GM19043 (cell line): ENCODE measurements at regions not wholly inside any gene's neighbourhood (a gene's known extent, or its start where the extent isn't known, plus 50 kb on each side); places are given as distances from the start of the nearest gene placed in this dataset.
"Not testable (repeated sequence)": the region's sequence is repeated elsewhere in the genome, so short reads cannot be mapped to it uniquely, and the experiment has no call there.

ENCODE experiments used
- ATAC-seq: cut with Tn5 transposase; IDR thresholded peaks from one replicate; pipeline ENCODE4 v1.9.1; 2021; ENCODE audit warnings: low read depth; ENCODE audit not compliant: unreplicated experiment

DNA sequence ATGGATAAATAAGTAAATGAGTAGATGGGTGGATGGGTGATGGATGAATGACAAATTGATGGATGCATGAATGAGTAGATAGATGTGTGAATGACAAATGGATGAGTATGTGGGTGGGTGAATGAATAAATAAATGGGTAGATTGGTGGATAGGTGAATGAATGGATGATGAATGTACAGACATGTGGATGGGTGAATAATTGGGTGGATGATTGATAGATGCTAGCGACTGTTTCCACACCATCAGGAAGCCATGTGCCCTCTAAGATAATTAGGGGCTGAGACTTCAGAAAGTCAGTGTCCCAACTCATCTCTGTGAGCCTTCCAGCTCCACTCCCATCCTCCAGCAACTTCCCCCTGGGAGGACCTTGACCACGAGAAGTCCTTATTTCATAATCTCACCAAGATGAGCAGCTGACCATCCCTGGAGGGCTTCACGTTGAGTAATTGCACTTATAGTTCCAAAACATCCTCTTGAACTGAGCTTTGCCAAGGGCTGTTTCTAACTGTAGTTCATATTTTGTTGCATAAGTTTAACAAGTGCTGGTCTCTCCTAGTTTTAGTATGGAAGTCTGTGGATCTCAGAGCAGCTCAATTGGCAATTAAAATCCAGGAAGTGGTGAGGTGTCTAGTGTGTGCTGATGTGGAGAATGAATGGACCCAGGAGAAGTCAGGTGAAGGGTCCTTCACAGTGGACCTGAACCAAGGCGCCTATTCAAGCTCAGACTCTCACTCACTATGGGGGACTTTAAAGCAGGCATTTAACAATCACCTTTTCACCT is 295.7 kb downstream of the ADGRD1 start:
- no peak for ATAC-seq

DNA sequence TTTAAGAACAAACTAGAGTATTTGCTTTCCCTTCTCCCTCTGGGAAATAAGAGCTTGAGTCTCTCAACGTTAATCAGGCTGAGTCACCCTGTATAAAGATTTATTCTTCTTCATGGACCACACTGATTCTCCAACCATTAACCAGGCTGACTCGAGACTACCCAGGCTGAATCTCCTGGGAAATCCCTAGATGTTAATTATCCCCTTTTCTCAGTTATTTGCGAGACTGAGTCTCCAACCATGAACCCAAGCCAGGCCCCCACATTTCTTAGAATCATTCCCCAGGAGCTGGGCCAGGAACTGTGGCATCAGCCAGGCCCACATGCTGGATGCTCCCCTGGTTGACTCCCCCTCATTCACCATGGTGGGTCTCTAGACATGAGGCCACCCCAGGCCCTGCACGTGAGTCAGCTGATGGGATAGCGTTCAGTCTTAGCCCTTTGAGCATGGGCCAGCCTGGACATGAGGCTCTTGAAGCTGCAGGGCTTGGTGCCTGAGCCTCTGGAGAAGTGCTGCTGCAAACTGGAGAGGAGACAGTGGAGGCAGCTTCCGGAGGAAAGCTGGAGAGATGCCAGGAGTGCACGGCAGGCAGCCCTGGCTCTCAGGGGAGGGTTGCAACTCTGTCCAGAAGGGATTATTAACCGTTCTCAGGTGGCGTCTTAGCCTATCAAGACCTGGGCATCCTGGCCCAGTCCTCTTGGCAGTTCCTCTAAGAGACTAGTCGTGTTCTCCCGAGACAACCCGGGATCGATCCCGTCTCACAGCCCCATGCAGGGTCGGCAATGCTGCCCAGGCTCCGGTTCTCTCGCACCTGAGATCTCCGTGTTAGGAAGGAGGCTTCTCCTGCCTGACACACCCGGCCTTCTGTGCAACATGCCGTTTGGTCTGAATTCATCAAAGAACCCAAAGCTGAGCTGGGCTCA is 296.6 kb downstream of the ADGRD1 start:
- no peak for ATAC-seq

DNA sequence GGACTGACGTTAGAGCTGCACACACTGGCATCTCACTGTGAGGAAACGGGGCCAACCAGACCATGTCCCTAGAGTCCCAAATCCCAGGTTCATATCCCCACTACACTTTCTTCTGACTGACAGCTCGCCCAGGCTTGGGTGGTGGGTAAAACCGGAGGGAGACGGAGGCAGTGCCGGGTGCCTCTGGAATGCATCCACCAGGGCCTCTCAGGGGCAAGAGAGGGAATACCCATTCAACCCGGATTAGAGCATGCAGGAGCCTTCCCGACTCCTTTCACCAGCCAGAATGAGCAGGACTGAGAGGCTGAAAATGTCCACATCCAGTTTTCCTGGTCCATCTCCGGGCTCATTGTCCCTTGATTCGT is 297.2 kb downstream of the ADGRD1 start:
- no peak for ATAC-seq

DNA sequence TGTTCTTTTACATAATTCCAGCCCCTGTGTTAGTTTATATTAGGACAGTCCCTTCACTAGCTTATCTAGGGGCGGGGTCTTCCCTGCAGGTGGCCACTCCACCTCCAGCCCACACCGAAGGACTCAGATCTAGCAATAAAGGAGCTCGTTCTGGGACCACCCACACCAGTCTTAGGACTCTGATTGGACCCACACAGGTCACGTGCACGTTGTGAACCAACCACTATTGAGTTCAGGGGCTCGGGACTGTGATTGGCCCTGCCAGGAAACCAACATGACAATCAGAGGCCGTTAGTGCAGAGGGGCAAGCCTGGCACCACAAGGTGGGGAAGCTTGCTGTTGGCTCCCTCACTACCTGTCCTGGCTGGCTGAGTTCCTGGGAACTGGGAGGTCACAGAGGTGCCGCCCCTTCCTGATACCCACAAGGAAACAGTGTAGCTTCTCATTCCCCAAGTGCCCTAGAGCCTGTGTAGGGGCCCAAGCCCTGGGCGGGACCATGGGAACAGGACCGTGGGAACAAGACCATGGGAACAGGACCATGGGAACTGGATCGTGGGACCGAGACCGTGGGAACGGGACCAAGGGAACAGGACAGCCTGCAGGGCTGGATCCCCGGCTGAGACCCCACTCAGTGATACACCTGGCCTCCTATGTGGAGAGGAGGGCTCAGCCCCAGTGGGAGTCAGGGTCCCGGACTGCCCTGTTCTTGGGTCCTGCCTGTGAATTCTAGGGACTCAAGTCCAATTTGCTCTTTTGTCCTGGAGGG is 297.8 kb downstream of the ADGRD1 start:
- no peak for ATAC-seq

- ATAC-seq: no peak
Observed at GRCh38 chr12:131253376-131254026, 299.8 kb downstream of the ADGRD1 start.

DNA sequence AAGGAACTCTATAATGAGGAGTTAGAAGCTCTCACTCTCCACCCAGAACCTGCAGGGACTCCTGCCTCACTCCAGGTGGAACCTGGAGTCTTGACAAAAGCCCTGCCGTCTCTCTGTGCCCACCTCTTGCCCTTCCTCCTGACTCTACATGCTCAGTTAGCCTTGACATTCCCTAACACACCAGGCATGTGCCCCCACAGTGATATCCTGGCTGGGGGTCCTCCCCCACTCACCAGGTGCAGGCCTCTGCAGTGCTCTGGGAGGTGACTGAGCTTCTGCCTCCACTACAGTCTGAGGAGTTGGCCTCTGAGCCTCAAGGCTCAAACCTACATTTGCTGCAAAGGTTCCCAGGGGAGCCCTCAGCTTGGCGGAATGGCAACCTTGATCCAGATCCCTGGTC is 300.7 kb downstream of the ADGRD1 start:
- ATAC-seq: no peak

- ATAC-seq: no peak
Observed at GRCh38 chr12:131258398-131258797, 304.7 kb downstream of the ADGRD1 start.

DNA sequence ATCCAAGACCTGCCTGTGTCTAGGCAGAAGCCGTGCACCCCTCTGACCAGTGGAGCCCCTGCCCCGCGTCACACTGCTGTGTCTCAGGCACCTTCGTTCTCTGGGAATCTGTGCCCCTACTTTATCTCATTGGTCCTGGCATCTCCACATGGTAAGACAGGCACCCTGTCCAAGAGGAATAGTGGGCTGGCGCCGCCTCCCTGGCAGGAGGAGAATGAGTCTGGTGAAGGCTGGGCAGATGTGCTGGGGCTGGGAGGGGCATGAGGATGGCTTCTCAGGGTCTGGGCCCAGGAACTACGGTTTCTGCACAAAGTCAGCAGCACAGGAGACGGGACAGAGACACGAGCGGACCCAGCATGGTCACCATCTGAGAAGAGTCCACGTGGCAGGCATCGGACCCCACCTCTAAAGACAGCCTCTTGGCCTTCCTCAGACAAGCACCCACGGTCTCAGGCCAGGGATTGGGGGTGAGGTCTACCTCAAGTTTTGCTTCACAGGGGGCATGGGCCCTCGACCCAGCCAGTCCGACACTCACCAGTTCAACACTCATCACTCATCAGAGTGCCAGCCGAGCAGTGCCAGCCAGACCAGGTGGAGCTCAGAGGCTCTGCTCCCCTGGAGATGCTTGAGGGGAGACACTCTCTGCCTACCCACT is 306.7 kb downstream of the ADGRD1 start:
- no peak for ATAC-seq

GRCh38 chr12:131260954-131261353 is 307.2 kb downstream of the ADGRD1 start:
- no peak for ATAC-seq

DNA sequence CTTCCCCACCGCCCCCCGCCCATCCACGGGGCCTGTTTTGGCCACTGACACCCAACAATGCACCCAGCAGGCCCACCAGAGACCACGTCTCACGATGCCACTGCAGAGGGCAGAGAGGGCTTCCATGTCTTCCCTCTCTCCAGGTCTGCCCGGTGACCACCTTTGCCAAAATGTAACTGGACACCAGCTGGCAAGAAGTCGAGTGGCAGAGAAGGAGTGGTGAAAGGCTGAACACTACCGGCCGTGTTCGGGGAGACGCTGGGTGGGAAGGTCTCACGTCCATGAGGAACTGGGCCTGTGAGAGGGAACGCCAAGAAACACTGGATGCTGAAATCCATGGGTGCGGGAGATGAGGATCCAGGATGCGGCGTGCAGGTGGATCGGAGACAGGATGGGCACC is 308.2 kb downstream of the ADGRD1 start:
- ATAC-seq: no peak

DNA sequence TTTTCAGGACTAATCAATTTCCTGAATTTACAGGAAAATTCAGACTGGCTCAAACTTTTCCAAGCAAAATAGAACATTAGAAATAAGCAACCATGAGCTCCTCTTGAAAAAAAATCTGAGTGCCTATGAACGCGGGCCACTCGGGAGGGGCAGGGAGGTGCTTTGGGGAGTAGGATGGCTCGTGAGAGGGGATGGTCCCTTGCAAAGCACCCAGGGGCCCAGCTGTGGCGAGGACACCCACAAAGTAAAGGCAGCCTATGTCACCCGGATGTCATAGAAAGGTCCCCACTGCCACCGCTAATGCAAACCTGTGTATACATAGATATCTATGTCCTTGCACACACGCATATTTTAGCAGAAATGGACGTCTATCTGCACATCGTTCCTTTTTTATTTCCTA is 309.9 kb downstream of the ADGRD1 start:
- no peak for ATAC-seq

- ATAC-seq: no peak
Observed at GRCh38 chr12:131264635-131265034, 310.9 kb downstream of the ADGRD1 start.

DNA sequence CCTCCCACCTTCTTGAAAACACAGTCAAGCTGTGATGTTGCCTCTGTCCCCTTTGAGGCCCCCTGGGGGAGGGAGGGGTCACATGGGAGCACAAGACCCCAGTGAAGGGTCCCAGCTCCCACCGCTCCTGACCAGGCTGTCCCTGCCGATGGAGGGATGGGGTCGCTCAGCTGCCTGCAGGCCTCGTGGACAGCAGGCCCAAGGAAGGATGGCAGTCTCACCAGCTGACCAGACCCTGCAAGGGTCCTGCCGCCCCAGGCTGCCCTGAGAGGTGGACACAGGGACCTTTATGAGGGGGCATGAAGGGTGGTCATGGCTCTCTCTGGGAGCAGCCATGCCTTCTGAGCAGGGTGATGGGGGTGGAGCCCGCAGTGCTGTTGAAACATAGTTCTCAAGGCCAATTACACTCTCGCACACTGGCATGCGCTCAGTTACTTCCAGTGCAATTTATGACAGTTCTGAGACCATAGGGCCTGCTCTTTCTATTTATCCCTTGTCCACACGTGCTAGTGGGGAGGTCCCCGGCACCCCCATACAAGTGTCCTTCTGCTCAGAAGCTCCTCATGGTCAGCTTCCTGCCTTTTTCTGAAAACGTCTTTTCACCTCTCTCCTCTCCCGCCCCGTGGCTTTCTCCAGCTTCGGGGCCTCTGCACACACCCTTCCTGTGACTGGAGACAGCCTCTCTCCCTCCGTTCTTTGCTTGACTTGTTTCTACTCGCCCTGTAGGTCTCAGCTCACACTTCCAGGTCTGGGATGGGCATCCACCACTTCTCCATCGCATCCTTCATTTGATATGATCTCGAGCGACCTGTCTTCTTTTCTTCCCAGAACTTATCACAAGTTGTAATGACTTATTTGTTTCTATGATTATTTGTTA is 313.1 kb downstream of the ADGRD1 start:
- no peak for ATAC-seq

- no peak for ATAC-seq
Observed at GRCh38 chr12:131267576-131267975, 313.9 kb downstream of the ADGRD1 start.

DNA sequence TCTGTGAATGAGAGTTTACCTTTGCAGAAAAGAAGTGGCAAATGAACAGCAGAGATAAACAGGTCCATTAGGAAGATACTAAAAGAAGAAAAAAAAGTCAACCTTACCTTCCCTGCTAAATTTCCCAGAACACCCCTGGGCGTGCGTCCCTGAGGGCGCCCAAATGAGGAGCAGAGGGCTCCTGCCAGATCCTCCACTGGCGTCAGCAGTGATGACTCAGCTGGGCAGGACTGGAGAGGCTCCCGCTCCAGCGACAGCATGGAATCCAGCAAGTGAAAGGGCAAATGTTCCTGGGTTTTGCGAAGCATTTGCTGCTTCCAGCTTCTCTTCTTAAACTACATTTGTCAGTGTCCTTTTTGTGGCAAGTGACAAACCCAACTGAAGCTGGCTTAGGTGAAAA is 314.4 kb downstream of the ADGRD1 start:
- ATAC-seq: not testable (repeated sequence)

GRCh38 chr12:131268571-131268970 is 314.9 kb downstream of the ADGRD1 start:
- not testable (repeated sequence) for ATAC-seq

DNA sequence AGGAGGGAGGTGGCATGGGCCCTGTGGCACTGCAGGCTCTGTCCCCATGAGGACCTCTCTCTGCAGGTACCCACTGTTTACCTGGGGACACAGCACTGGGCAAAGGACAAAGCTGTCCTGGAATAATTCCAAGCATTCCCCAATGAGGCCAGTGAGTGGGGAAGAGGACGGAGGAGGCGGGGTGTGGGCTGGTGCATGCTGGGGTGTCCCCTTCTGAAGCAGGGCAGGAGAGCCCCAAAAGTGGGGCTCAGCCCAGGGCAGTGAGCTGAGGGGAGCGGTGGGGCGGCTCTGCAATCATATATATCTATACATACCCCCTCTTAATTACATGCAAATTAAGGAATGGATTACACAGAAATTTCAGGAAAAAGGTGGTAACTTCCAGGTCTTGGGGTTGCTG is 315.8 kb downstream of the ADGRD1 start:
- no peak for ATAC-seq

- not testable (repeated sequence) for ATAC-seq
Observed at GRCh38 chr12:131269977-131270376, 316.3 kb downstream of the ADGRD1 start.

DNA sequence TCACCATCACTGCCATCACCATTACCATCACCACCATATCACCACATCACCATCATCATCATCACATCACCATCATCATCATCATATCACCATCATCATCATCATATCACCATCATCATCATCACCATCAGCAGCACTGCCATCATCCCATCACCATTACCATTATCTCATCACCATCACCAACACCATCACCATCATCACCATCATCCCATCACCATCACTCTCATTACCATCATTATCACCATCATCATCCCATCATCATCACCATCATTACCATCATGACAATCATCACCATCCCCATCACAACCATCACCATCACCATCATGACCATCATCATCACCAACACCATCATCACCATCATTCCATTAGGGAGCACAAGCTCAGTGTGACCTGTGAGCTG is 318.0 kb downstream of the ADGRD1 start:
- ATAC-seq: no peak
